ENCODE measurements at regions not wholly inside any gene's neighbourhood (a gene's known extent, or its start where the extent isn't known, plus 50 kb on each side); places are given as distances from the start of the nearest gene placed in this dataset.

DNA sequence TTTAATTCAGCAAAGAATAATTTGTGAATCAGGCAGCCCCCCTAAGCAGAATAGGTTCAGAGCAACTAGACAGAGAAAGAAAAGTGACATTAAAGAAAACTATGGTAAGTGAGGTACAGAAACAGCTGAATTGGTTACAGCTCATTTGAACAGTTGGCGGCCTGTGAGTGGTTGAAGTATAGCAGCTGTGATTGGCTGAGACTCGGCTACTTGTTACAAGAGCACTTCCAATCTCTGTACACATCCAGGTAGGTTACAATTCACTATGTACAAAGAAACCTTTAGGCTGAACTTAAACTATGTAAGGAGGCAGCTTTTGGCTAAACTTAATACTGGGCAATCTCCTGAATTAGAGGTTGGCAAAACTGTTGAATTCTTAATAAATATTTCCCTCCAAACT is 171.1 kb upstream of the LHX8 start:
- no peak for TF ChIP-seq POLR2A (IDR thresholded peaks at IDR 0.05; ENCODE audit: low read depth, low read length)
- TF ChIP-seq ASH2L (IDR thresholded peaks at IDR 0.05; ENCODE audit: borderline replicate concordance, low read depth) = no peak
- TF ChIP-seq, protein P1, sequence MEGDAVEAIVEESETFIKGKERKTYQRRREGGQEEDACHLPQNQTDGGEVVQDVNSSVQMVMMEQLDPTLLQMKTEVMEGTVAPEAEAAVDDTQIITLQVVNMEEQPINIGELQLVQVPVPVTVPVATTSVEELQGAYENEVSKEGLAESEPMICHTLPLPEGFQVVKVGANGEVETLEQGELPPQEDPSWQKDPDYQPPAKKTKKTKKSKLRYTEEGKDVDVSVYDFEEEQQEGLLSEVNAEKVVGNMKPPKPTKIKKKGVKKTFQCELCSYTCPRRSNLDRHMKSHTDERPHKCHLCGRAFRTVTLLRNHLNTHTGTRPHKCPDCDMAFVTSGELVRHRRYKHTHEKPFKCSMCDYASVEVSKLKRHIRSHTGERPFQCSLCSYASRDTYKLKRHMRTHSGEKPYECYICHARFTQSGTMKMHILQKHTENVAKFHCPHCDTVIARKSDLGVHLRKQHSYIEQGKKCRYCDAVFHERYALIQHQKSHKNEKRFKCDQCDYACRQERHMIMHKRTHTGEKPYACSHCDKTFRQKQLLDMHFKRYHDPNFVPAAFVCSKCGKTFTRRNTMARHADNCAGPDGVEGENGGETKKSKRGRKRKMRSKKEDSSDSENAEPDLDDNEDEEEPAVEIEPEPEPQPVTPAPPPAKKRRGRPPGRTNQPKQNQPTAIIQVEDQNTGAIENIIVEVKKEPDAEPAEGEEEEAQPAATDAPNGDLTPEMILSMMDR (IDR thresholded peaks at IDR 0.05 in 2 of 3, conservative IDR thresholded peaks at IDR 0.05 in 1 of 3; ENCODE audit: control insufficient read depth in 2 of 3, extremely low read depth in 1 of 3, insufficient read depth in 1 of 3, low read depth in 3 of 3, low read length in 3 of 3) = no peak
- no peak for TF ChIP-seq YY1 (IDR thresholded peaks at IDR 0.05; ENCODE audit: low read depth, low read length)
- TF ChIP-seq, protein P2, sequence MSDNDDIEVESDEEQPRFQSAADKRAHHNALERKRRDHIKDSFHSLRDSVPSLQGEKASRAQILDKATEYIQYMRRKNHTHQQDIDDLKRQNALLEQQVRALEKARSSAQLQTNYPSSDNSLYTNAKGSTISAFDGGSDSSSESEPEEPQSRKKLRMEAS (IDR thresholded peaks at IDR 0.05; ENCODE audit: low read depth, low read length) = no peak
- no peak for TF ChIP-seq ZNF274 (IDR thresholded peaks at IDR 0.05; ENCODE audit: insufficient read depth, insufficient read length)
- no peak for TF ChIP-seq SMC3 (IDR thresholded peaks at IDR 0.05; ENCODE audit: borderline replicate concordance, low read length)
- no peak for TF ChIP-seq PAX5 (IDR thresholded peaks at IDR 0.05; ENCODE audit: borderline replicate concordance, low read depth, low read length)
- no peak for TF ChIP-seq REST (IDR thresholded peaks at IDR 0.05; ENCODE audit: low read depth, low read length)
- no peak for TF ChIP-seq RELA (IDR thresholded peaks at IDR 0.05; ENCODE audit: borderline replicate concordance, partially characterized antibody)
- TF ChIP-seq POLR2AphosphoS5 (IDR thresholded peaks at IDR 0.05; ENCODE audit: low read length) = no peak
- no peak for TF ChIP-seq USF2 (IDR thresholded peaks at IDR 0.05; ENCODE audit: borderline replicate concordance, low read depth, low read length)

Data from GM12878 (cell line).